Natural killer cell (primary cell): ENCODE measurements at regions not wholly inside any gene's neighbourhood (a gene's known extent, or its start where the extent isn't known, plus 50 kb on each side); places are given as distances from the start of the nearest gene placed in this dataset.

Source experiments
- ATAC-seq, 3 donors: fragments of 150-1000 bp in 2 of 3; fragments of 200-7000 bp in 1 of 3; cut with Tn5 transposase; 1 replicate in 1 of 3; 2 replicates in 2 of 3; pipeline ENCODE4 v1.10.0; 2021; ENCODE audit warnings: mild to moderate bottlenecking in 2 of 3, moderate library complexity in 2 of 3
- DNase-seq, 2 donors: peaks; one replicate each; pipeline versions ENCODE4 v3.0.0 to v3.0.0-alpha.2; 2013 to 2021; ENCODE audit warnings: mixed read lengths in 1 of 2
- H3K27ac ChIP-seq: one replicate; pipeline ENCODE4 v1.5.1; 2013; ENCODE audit warnings: mild to moderate bottlenecking, low read length
- H3K27me3 ChIP-seq: one replicate; pipeline ENCODE4 v1.6.1; 2013; ENCODE audit warnings: low read length; ENCODE audit not compliant: control insufficient read depth, insufficient read depth
- H3K36me3 ChIP-seq: one replicate; pipeline ENCODE4 v1.6.1; 2013; ENCODE audit warnings: low read length; ENCODE audit not compliant: control insufficient read depth, insufficient read depth
- H3K4me1 ChIP-seq: one replicate; pipeline ENCODE4 v1.6.1; 2013; ENCODE audit warnings: low read length; ENCODE audit not compliant: control insufficient read depth, insufficient read depth
- H3K4me3 ChIP-seq: one replicate; pipeline ENCODE4 v1.5.1; 2013; ENCODE audit warnings: low read length
- H3K9me3 ChIP-seq: one replicate; pipeline ENCODE4 v1.6.1; 2013; ENCODE audit warnings: low read length; ENCODE audit not compliant: control insufficient read depth, insufficient read depth
- H3K27ac Mint-ChIP-seq, 2 donors: one replicate each; pipeline ENCODE4 v1.8.0; 2022; ENCODE audit warnings: mild to moderate bottlenecking in 2 of 2, mixed read lengths in 2 of 2, moderate library complexity in 1 of 2
- H3K27me3 Mint-ChIP-seq, 2 donors: one replicate each; pipeline ENCODE4 v1.8.0; 2022; ENCODE audit warnings: low read depth in 2 of 2, mixed read lengths in 2 of 2
- H3K36me3 Mint-ChIP-seq: one replicate; pipeline ENCODE4 v1.8.0; 2022; ENCODE audit warnings: mixed read lengths
- H3K4me1 Mint-ChIP-seq, 2 donors: one replicate each; pipeline ENCODE4 v1.8.0; 2022; ENCODE audit warnings: mixed read lengths in 2 of 2
- H3K4me3 Mint-ChIP-seq: one replicate; pipeline ENCODE4 v1.8.0; 2022; ENCODE audit warnings: mild to moderate bottlenecking, moderate library complexity, mixed read lengths
- H3K9me3 Mint-ChIP-seq, 2 donors: one replicate each; pipeline ENCODE4 v1.8.0; 2022; ENCODE audit warnings: mixed read lengths in 2 of 2
- WGBS: methylation state at CpG from one replicate; pipeline ENCODE4 v1.1.7; 2013; ENCODE audit warnings: missing lambda C conversion rate; ENCODE audit not compliant: insufficient coverage; 5-methylcytosine and 5-hydroxymethylcytosine counted together
- intact Hi-C: fragments of 100-400 bp; cut with micrococcal nuclease; formaldehyde crosslinking; loops from one replicate; pipeline ENCODE4 v1.14.2; 2022
- TF ChIP-seq, protein P1 (sequence below): fragments of 200-600 bp; IDR thresholded peaks from one replicate; pipeline ENCODE4 v1.8.0; 2022; ENCODE audit warnings: antibody characterized with exemption

DNA sequence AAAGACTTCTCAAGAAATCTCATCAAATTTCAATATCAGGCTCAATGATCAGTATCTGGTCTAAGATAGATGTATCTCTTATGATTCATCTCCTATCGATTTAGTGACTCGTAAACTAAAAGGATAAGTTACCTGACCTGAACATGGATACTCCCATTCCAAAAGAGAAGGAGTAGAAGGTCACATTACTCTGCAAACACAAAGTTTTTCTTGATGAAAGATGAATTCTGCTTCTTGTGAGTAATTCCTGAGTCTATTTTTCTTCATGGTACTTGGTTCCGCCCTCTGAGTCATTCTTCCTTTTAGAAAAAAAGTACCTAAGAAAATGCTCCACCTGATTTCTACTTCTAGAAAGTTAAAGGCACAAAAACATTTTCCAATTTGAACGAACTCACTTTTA, 223.1 kb upstream of the SLIT2 start:
- H3K27me3 ChIP-seq, result no peaks in the 10 kb centered on the region
- intact Hi-C loops, result no loop called here
- 100% methylated on average over 1 of the region's 4 CpGs for WGBS

DNA sequence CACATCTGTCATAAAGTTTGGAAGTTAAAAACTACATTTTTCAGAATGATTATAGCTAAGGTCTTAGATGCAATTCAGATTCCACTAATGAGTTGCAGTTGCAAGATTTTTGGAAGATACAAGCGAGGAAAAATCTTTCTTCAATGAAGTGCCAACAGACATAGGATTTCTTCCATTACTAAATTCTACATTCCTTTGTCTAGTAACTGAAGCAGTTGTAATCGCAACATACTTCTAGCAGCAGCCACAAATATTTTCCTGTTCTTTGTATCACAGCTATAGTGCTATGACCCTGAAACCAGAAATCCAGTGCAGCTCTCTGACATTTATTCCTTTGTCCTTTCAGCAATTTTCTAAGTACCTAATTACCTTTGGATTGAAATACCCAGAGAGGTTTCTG, 225.2 kb upstream of the SLIT2 start:
- Histone ChIP-seq H3K36me3 (no peaks in the 10 kb centered on the region), H3K4me3 (no peak overlapping the region), H3K27ac (no peak overlapping the region), H3K4me1 (no peaks in the 10 kb centered on the region), H3K9me3 (peaks cover 2% of the 10 kb centered on the region), H3K27me3 (no peaks in the 10 kb centered on the region)
- H3K4me3 Mint-ChIP-seq, result no peak overlapping the region
- TF ChIP-seq, protein P1, sequence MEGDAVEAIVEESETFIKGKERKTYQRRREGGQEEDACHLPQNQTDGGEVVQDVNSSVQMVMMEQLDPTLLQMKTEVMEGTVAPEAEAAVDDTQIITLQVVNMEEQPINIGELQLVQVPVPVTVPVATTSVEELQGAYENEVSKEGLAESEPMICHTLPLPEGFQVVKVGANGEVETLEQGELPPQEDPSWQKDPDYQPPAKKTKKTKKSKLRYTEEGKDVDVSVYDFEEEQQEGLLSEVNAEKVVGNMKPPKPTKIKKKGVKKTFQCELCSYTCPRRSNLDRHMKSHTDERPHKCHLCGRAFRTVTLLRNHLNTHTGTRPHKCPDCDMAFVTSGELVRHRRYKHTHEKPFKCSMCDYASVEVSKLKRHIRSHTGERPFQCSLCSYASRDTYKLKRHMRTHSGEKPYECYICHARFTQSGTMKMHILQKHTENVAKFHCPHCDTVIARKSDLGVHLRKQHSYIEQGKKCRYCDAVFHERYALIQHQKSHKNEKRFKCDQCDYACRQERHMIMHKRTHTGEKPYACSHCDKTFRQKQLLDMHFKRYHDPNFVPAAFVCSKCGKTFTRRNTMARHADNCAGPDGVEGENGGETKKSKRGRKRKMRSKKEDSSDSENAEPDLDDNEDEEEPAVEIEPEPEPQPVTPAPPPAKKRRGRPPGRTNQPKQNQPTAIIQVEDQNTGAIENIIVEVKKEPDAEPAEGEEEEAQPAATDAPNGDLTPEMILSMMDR, result no peak
- ATAC-seq (no peak), DNase-seq (no peak)
- no peaks in the 10 kb centered on the region for H3K4me1 Mint-ChIP-seq
- intact Hi-C loops, result no loop called here
- H3K27ac Mint-ChIP-seq, result no peak overlapping the region
- H3K27me3 Mint-ChIP-seq, result no peaks in the 10 kb centered on the region
- 78% methylated on average over 2 of the region's 2 CpGs for WGBS
- peaks cover 2 to 5% of the 10 kb centered on the region in 2 donors for H3K9me3 Mint-ChIP-seq
- H3K36me3 Mint-ChIP-seq, result no peaks in the 10 kb centered on the region

More for the DNA sequence above, 223.1 kb upstream of the SLIT2 start:
- no peaks in the 10 kb centered on the region for H3K27me3 Mint-ChIP-seq
- ATAC-seq (no peak), DNase-seq (no peak)
- H3K36me3 Mint-ChIP-seq, result no peaks in the 10 kb centered on the region
- no peaks in the 10 kb centered on the region for H3K4me1 ChIP-seq
- TF ChIP-seq, protein P1, result no peak
- no peak overlapping the region for H3K4me3 ChIP-seq
- no peak overlapping the region for H3K4me3 Mint-ChIP-seq
- no peaks in the 10 kb centered on the region for H3K4me1 Mint-ChIP-seq
- H3K36me3 ChIP-seq, result no peaks in the 10 kb centered on the region
- H3K27ac Mint-ChIP-seq, result no peak overlapping the region
- H3K9me3 ChIP-seq, result peaks cover 2% of the 10 kb centered on the region
- peaks cover 7 to 16% of the 10 kb centered on the region in 2 donors for H3K9me3 Mint-ChIP-seq
- H3K27ac ChIP-seq, result no peak overlapping the region

DNA sequence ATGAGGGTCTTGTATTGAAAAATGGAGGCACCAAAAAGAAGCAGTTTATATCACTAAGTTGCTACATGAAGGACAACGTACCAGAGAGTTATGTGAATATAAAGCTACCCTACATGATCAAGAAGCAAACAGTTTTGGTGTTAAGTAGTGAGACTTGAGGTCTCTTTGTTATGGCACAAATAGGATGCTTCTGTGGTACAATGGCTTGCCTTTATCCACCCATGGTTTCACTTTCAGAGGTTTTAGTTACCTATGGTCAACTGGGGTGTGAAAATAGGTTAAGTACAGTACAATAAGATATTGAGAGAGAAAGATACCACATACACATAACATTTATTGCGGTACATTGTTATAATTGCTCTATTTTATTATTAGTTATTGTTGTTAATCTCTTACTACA, 229.2 kb upstream of the SLIT2 start:
- Mint-ChIP-seq H3K27ac (no peak overlapping the region), H3K4me1 (no peaks in the 10 kb centered on the region), H3K27me3 (no peaks in the 10 kb centered on the region), H3K36me3 (no peaks in the 10 kb centered on the region), H3K9me3 (peaks cover 0 to 2% of the 10 kb centered on the region in 2 donors), H3K4me3 (no peak overlapping the region)
- Histone ChIP-seq H3K27me3 (no peaks in the 10 kb centered on the region), H3K27ac (no peak overlapping the region), H3K4me1 (no peaks in the 10 kb centered on the region), H3K9me3 (no peaks in the 10 kb centered on the region), H3K4me3 (no peak overlapping the region), H3K36me3 (no peaks in the 10 kb centered on the region)
- TF ChIP-seq, protein P1, result no peak
- ATAC-seq, result no peak
- intact Hi-C loops, result no loop called here
- WGBS, result no CpG with 5 or more reads among the region's 2 CpGs
- no peak for DNase-seq

DNA sequence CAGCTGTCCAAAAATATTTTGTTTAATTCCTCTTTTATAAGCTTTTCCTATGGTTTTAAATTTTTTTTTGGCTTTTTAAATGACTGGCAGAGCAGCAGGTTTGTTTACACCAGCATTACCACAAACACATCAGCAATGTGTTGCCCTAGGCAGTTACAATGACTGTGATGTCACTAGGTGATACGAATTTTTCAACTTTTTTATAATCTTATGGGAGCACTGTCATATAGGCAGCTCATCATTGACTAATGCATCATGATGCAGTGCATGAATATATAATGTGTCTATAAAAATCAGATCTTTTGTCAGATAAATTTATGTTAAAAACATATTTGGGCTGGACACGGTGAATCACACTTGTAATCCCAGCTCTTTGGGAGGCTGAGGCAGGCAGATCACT, 231.6 kb upstream of the SLIT2 start:
- H3K27ac Mint-ChIP-seq, result no peak overlapping the region
- H3K36me3 ChIP-seq, result no peaks in the 10 kb centered on the region
- intact Hi-C loops, result no loop called here
- H3K27ac ChIP-seq, result no peak overlapping the region
- H3K4me1 Mint-ChIP-seq, result no peaks in the 10 kb centered on the region
- H3K27me3 Mint-ChIP-seq, result no peaks in the 10 kb centered on the region
- no peaks in the 10 kb centered on the region for H3K9me3 ChIP-seq
- 63% methylated on average over 2 of the region's 2 CpGs for WGBS
- H3K4me1 ChIP-seq, result no peaks in the 10 kb centered on the region
- no peak for ATAC-seq
- H3K27me3 ChIP-seq, result no peaks in the 10 kb centered on the region
- no peak overlapping the region for H3K4me3 Mint-ChIP-seq
- DNase-seq, result no peak
- no peak overlapping the region for H3K4me3 ChIP-seq
- H3K36me3 Mint-ChIP-seq, result no peaks in the 10 kb centered on the region
- TF ChIP-seq, protein P1, result no peak
- peaks cover 2 to 6% of the 10 kb centered on the region in 2 donors for H3K9me3 Mint-ChIP-seq
